HEK293 (cell line): ENCODE measurements at regions not wholly inside any gene's neighbourhood (a gene's known extent, or its start where the extent isn't known, plus 50 kb on each side); places are given as distances from the start of the nearest gene placed in this dataset.
A peak's percentile ranks its signal among the peaks of the same experiment; 100 is the strongest.
"Not testable (repeated sequence)": the region's sequence is repeated elsewhere in the genome, so short reads cannot be mapped to it uniquely, and the experiment has no call there.

Source experiments
- CTCF ChIA-PET: fragments of 350-600 bp; formaldehyde crosslinking; extraction: SDS; loops from one replicate; lab custom pipeline; 2021; ENCODE audit warnings: antibody characterized with exemption; lab: Yijun Ruan, JAX
- POLR2A ChIA-PET: fragments of 300-600 bp; formaldehyde crosslinking; extraction: SDS; loops from one replicate; lab custom pipeline; 2020; ENCODE audit warnings: antibody characterized with exemption, inconsistent platforms; lab: Yijun Ruan, JAX
- H3K27ac ChIP-seq: fragments of 200-500 bp; sonication (Bioruptor generic); 2 replicates; pipeline ENCODE4 v1.5.1; 2014; ENCODE audit warnings: low read depth, low read length, control low read depth, inconsistent platforms; ENCODE audit errors: extremely low read depth
- H3K36me3 ChIP-seq, 2 experiments: fragments of 200-500 bp in 1 of 2; sonication (Bioruptor generic) in 1 of 2; 1 replicate in 1 of 2; 2 replicates in 1 of 2; pipeline ENCODE4 v1.5.1; 2014 to 2017; ENCODE audit warnings: inconsistent platforms in 2 of 2, low read length in 2 of 2; ENCODE audit not compliant: control insufficient read depth in 2 of 2, insufficient read depth in 1 of 2
- H3K4me1 ChIP-seq: fragments of 200-500 bp; sonication (Bioruptor generic); 2 replicates; pipeline ENCODE4 v1.5.1; 2014; ENCODE audit warnings: mild to moderate bottlenecking, low read length, inconsistent platforms; ENCODE audit not compliant: control insufficient read depth, insufficient read depth
- H3K4me3 ChIP-seq: 2 replicates; pipeline ENCODE4 v1.5.1; 2011; ENCODE audit warnings: low read depth, mild to moderate bottlenecking, control low read depth, low read length, moderate library complexity
- H3K9me3 ChIP-seq: fragments of 200-500 bp; sonication (Bioruptor generic); 2 replicates; pipeline ENCODE4 v1.5.1; 2014; ENCODE audit warnings: low read depth, low read length, inconsistent platforms; ENCODE audit not compliant: control insufficient read depth, insufficient read depth
- GFI1B ChIP-seq: fragments of 450-650 bp; formaldehyde crosslinking; IDR thresholded peaks from 2 replicates; pipeline ENCODE4 v1.5.1; 2016; ENCODE audit warnings: missing biosample characterization, missing genetic modification characterization
- GLI4 ChIP-seq: fragments of 450-650 bp; formaldehyde crosslinking; IDR thresholded peaks from 2 replicates; pipeline ENCODE4 v1.5.1; 2016; ENCODE audit warnings: missing biosample characterization, missing genetic modification characterization
- HOXA7 ChIP-seq: sonication (generic); formaldehyde crosslinking; IDR thresholded peaks from 2 replicates; pipeline ENCODE4 v1.8.1; 2022; ENCODE audit warnings: missing genetic modification reagents, borderline replicate concordance
- IKZF3 ChIP-seq: fragments of 450-650 bp; IDR thresholded peaks from 2 replicates; pipeline ENCODE4 v1.5.0; 2018; ENCODE audit warnings: missing biosample characterization, mild to moderate bottlenecking, missing genetic modification characterization, moderate library complexity
- PRDM1 ChIP-seq: fragments of 450-650 bp; formaldehyde crosslinking; IDR thresholded peaks from 2 replicates; pipeline ENCODE4; 2016; ENCODE audit warnings: missing biosample characterization, missing genetic modification characterization
- SP3 ChIP-seq: fragments of 450-650 bp; formaldehyde crosslinking; IDR thresholded peaks from 2 replicates; pipeline ENCODE4 v1.5.1; 2016; ENCODE audit warnings: missing biosample characterization, missing genetic modification characterization
- ZBTB8A ChIP-seq: fragments of 450-650 bp; formaldehyde crosslinking; IDR thresholded peaks from 2 replicates; pipeline ENCODE4 v1.5.1; 2016; ENCODE audit warnings: missing biosample characterization, missing genetic modification characterization
- ZFP41 ChIP-seq: fragments of 450-650 bp; formaldehyde crosslinking; IDR thresholded peaks from 2 replicates; pipeline ENCODE4 v1.5.1; 2016; ENCODE audit warnings: missing biosample characterization, missing genetic modification characterization, borderline replicate concordance
- ZFP69B ChIP-seq: fragments of 450-650 bp; formaldehyde crosslinking; IDR thresholded peaks from 2 replicates; pipeline ENCODE4 v1.5.1; 2016; ENCODE audit warnings: missing biosample characterization, missing genetic modification characterization
- ZNF132 ChIP-seq: fragments of 450-650 bp; formaldehyde crosslinking; IDR thresholded peaks from 2 replicates; pipeline ENCODE4 v1.5.1; 2017; ENCODE audit warnings: missing biosample characterization, missing genetic modification characterization, borderline replicate concordance
- ZNF146 ChIP-seq: fragments of 450-650 bp; formaldehyde crosslinking; IDR thresholded peaks from 2 replicates; pipeline ENCODE4 v1.5.1; 2016; ENCODE audit warnings: missing biosample characterization, missing genetic modification characterization
- ZNF2 ChIP-seq: fragments of 450-650 bp; formaldehyde crosslinking; IDR thresholded peaks from 2 replicates; pipeline ENCODE4 v1.5.1; 2016; ENCODE audit warnings: missing biosample characterization, missing genetic modification characterization
- ZNF274 ChIP-seq, 2 experiments: fragments of 200-500 bp in 1 of 2; fragments of 450-650 bp in 1 of 2; sonication (Bioruptor generic) in 1 of 2; formaldehyde crosslinking in 1 of 2; IDR thresholded peaks; 2 replicates each; pipeline versions ENCODE4 v1.5.1 to v1.6.1; 2014 to 2016; ENCODE audit warnings: borderline replicate concordance in 1 of 2, inconsistent platforms in 1 of 2, low read length in 1 of 2, missing biosample characterization in 1 of 2, missing genetic modification characterization in 1 of 2
- ZNF341 ChIP-seq: fragments of 450-650 bp; formaldehyde crosslinking; IDR thresholded peaks from 2 replicates; pipeline ENCODE4; 2016; ENCODE audit warnings: low read depth, missing biosample characterization, missing genetic modification characterization
- ZNF514 ChIP-seq: fragments of 450-650 bp; formaldehyde crosslinking; IDR thresholded peaks from 2 replicates; pipeline ENCODE4 v1.5.1; 2016; ENCODE audit warnings: missing biosample characterization, missing genetic modification characterization
- ZNF660 ChIP-seq: fragments of 450-650 bp; IDR thresholded peaks from 2 replicates; pipeline ENCODE4 v1.5.1; 2018; ENCODE audit warnings: missing biosample characterization, mild to moderate bottlenecking, missing genetic modification characterization
- ZNF776 ChIP-seq: fragments of 450-650 bp; formaldehyde crosslinking; IDR thresholded peaks from 2 replicates; pipeline ENCODE4 v1.5.0; 2017; ENCODE audit warnings: missing biosample characterization, missing genetic modification characterization, borderline replicate concordance
- ZNF830 ChIP-seq: fragments of 450-650 bp; IDR thresholded peaks from 2 replicates; pipeline ENCODE4 v1.5.0; 2018; ENCODE audit warnings: missing biosample characterization, missing genetic modification characterization, low read depth, mild to moderate bottlenecking, moderate library complexity
- ZSCAN16 ChIP-seq: fragments of 450-650 bp; formaldehyde crosslinking; IDR thresholded peaks from 2 replicates; pipeline ENCODE4 v1.5.1; 2016; ENCODE audit warnings: missing biosample characterization, missing genetic modification characterization
- TF ChIP-seq, protein P1 (sequence below): fragments of 450-650 bp; formaldehyde crosslinking; IDR thresholded peaks from 2 replicates; pipeline ENCODE4 v1.5.1; 2016; ENCODE audit warnings: missing biosample characterization, missing genetic modification characterization
- TF ChIP-seq, protein P2 (sequence below): fragments of 450-650 bp; formaldehyde crosslinking; IDR thresholded peaks from 2 replicates; pipeline ENCODE4 v1.5.1; 2016; ENCODE audit warnings: missing biosample characterization, missing genetic modification characterization
- TF ChIP-seq, protein P3 (sequence below): fragments of 450-650 bp; formaldehyde crosslinking; conservative IDR thresholded peaks from 2 replicates; pipeline ENCODE4 v1.5.1; 2016; ENCODE audit warnings: low read depth, missing biosample characterization, missing genetic modification characterization
- TF ChIP-seq, protein P4 (sequence below): fragments of 450-650 bp; formaldehyde crosslinking; IDR thresholded peaks from 2 replicates; pipeline ENCODE4 v1.5.1; 2017; ENCODE audit warnings: missing biosample characterization, missing genetic modification characterization

DNA sequence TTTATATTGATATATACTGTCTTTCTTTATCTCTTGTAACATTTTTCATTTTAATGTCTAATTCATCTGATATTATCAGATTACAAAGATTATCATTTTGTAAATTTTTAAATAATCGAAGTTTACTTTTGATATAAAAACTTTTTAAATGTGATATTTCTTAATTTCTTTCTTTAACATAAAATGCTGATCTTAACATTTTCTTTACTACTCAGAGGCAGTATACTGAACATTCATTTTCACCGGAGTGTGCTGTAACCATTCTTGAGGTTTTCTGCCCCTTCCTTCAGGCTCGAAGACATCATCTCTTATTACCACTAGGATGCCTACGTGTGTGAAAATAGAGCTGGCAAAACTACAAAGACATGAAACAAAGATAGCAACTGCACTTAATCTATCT lies 186.9 kb downstream of the DIO2 start:
- CTCF ChIA-PET, result no interaction called here
- no peaks in the 10 kb centered on the region for H3K36me3 ChIP-seq
- H3K4me3 ChIP-seq, result no peak overlapping the region
- H3K27ac ChIP-seq, result no peak overlapping the region
- TF ChIP-seq, protein P1, sequence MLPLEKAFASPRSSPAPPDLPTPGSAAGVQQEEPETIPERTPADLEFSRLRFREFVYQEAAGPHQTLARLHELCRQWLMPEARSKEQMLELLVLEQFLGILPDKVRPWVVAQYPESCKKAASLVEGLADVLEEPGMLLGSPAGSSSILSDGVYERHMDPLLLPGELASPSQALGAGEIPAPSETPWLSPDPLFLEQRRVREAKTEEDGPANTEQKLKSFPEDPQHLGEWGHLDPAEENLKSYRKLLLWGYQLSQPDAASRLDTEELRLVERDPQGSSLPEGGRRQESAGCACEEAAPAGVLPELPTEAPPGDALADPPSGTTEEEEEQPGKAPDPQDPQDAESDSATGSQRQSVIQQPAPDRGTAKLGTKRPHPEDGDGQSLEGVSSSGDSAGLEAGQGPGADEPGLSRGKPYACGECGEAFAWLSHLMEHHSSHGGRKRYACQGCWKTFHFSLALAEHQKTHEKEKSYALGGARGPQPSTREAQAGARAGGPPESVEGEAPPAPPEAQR (tag by site-specific recombination), result no peak
- TF ChIP-seq HOXA7 (CRISPR knock-in tag), result no peak
- TF ChIP-seq ZNF2 (tag by site-specific recombination), result no peak
- no peak for TF ChIP-seq ZNF341 (tag by site-specific recombination)
- TF ChIP-seq, protein P2, sequence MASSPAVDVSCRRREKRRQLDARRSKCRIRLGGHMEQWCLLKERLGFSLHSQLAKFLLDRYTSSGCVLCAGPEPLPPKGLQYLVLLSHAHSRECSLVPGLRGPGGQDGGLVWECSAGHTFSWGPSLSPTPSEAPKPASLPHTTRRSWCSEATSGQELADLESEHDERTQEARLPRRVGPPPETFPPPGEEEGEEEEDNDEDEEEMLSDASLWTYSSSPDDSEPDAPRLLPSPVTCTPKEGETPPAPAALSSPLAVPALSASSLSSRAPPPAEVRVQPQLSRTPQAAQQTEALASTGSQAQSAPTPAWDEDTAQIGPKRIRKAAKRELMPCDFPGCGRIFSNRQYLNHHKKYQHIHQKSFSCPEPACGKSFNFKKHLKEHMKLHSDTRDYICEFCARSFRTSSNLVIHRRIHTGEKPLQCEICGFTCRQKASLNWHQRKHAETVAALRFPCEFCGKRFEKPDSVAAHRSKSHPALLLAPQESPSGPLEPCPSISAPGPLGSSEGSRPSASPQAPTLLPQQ (tag by site-specific recombination), result no peak
- TF ChIP-seq ZNF132 (tag by site-specific recombination), result no peak
- no peak for TF ChIP-seq IKZF3 (tag by site-specific recombination)
- no peak for TF ChIP-seq GLI4
- no peak for TF ChIP-seq ZNF514 (tag by site-specific recombination)
- no peak for TF ChIP-seq ZNF660 (tag by site-specific recombination)
- no peak for TF ChIP-seq PRDM1 (tag by site-specific recombination)
- no peak for TF ChIP-seq ZSCAN16 (tag by site-specific recombination)
- no peak for TF ChIP-seq ZNF274 (IDR thresholded peaks at IDR 0.05; ENCODE audit: low read length)
- no peak for TF ChIP-seq ZNF274 (tag by site-specific recombination; IDR thresholded peaks at IDR 0.05; ENCODE audit: borderline replicate concordance)
- no peak for TF ChIP-seq ZBTB8A (tag by site-specific recombination)
- TF ChIP-seq ZNF830 (tag by site-specific recombination), result no peak
- no peak for TF ChIP-seq ZFP41
- no peaks in the 10 kb centered on the region for H3K9me3 ChIP-seq
- no peaks in the 10 kb centered on the region for H3K4me1 ChIP-seq
- POLR2A ChIA-PET, result no interaction called here

DNA sequence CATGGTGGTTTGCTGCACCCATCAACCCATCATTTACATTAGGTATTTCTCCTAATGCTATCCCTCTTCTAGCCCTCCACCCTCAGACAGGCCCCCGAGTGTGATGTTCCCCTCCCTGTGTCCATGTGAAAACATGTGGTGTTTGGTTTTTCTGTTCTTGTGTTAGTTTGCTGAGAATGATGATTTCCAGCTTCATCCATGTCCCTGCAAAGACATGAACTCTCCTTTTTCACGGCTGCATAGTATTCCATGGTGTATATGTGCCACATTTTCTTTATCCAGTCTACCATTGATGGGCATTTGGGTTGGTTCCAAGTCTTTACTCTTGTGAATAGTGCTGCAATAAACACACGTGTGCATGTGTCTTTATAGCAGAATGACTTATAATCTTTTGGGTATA lies 192.8 kb downstream of the DIO2 start:
- H3K9me3 ChIP-seq, CTCF ChIA-PET, POLR2A ChIA-PET, H3K4me1 ChIP-seq, H3K27ac ChIP-seq, H3K4me3 ChIP-seq, H3K36me3 ChIP-seq: not testable (repeated sequence)
- peak; percentile 84; the same call in 1 of the 2 replicates for TF ChIP-seq ZNF146 (tag by site-specific recombination)

DNA sequence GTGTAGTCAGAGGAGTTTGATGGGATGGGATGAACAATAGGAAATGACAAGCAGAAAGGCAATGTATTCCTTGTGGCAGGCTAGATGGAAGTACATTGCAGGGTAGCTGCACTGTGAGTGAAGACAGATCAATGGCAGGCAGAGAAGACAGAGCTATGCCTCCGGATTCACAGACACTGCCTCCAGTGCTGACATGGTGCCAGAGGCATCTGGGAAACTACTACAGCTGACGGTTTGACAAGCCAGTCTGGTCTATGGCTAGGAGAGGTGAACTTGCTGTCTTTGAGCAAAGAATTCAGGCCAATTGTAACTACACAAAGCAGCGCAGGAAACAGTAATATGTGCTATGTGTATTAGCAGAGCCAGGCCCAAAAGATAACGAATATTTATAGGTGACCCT lies 193.5 kb downstream of the DIO2 start:
- POLR2A ChIA-PET, result no interaction called here
- Histone ChIP-seq H3K4me3 (no peak overlapping the region), H3K4me1 (no peaks in the 10 kb centered on the region), H3K27ac (no peak overlapping the region), H3K9me3 (no peaks in the 10 kb centered on the region), H3K36me3 (no peaks in the 10 kb centered on the region)
- CTCF ChIA-PET, result no interaction called here
- TF ChIP-seq SP3 (no peak), ZNF776 (no peak), ZFP69B (no peak), GFI1B (tag by site-specific recombination) (no peak)
- TF ChIP-seq, protein P3, sequence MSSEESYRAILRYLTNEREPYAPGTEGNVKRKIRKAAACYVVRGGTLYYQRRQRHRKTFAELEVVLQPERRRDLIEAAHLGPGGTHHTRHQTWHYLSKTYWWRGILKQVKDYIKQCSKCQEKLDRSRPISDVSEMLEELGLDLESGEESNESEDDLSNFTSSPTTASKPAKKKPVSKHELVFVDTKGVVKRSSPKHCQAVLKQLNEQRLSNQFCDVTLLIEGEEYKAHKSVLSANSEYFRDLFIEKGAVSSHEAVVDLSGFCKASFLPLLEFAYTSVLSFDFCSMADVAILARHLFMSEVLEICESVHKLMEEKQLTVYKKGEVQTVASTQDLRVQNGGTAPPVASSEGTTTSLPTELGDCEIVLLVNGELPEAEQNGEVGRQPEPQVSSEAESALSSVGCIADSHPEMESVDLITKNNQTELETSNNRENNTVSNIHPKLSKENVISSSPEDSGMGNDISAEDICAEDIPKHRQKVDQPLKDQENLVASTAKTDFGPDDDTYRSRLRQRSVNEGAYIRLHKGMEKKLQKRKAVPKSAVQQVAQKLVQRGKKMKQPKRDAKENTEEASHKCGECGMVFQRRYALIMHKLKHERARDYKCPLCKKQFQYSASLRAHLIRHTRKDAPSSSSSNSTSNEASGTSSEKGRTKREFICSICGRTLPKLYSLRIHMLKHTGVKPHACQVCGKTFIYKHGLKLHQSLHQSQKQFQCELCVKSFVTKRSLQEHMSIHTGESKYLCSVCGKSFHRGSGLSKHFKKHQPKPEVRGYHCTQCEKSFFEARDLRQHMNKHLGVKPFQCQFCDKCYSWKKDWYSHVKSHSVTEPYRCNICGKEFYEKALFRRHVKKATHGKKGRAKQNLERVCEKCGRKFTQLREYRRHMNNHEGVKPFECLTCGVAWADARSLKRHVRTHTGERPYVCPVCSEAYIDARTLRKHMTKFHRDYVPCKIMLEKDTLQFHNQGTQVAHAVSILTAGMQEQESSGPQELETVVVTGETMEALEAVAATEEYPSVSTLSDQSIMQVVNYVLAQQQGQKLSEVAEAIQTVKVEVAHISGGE (tag by site-specific recombination), result no peak
- TF ChIP-seq, protein P4, sequence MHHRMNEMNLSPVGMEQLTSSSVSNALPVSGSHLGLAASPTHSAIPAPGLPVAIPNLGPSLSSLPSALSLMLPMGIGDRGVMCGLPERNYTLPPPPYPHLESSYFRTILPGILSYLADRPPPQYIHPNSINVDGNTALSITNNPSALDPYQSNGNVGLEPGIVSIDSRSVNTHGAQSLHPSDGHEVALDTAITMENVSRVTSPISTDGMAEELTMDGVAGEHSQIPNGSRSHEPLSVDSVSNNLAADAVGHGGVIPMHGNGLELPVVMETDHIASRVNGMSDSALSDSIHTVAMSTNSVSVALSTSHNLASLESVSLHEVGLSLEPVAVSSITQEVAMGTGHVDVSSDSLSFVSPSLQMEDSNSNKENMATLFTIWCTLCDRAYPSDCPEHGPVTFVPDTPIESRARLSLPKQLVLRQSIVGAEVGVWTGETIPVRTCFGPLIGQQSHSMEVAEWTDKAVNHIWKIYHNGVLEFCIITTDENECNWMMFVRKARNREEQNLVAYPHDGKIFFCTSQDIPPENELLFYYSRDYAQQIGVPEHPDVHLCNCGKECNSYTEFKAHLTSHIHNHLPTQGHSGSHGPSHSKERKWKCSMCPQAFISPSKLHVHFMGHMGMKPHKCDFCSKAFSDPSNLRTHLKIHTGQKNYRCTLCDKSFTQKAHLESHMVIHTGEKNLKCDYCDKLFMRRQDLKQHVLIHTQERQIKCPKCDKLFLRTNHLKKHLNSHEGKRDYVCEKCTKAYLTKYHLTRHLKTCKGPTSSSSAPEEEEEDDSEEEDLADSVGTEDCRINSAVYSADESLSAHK (tag by site-specific recombination), result no peak
